ENCODE measurements at regions not wholly inside any gene's neighbourhood (a gene's known extent, or its start where the extent isn't known, plus 50 kb on each side); places are given as distances from the start of the nearest gene placed in this dataset.

DNA sequence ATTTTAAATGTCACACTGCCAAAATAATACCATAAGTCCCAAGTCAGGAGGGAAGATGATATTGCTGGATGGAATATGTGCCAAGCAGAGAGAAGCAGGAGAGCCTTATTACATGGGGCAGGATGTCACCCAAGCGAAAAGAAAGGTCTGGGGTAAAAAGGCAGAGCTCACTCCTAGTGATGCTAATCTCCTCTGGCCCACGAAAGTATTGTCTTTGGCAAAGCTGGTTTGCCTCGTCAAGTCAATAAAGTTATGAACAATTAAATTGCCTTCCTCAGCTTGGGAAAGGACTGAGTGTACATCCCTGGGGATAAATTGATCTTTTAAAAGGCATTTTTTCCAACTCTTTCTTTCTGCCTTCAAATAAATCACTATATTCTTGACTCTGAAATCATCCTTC, 220.6 kb downstream of the DMAC1 start:
- TF ChIP-seq EZH2 (IDR thresholded peaks at IDR 0.05; ENCODE audit: insufficient read depth, low read length): no peak
- TF ChIP-seq, protein P1, sequence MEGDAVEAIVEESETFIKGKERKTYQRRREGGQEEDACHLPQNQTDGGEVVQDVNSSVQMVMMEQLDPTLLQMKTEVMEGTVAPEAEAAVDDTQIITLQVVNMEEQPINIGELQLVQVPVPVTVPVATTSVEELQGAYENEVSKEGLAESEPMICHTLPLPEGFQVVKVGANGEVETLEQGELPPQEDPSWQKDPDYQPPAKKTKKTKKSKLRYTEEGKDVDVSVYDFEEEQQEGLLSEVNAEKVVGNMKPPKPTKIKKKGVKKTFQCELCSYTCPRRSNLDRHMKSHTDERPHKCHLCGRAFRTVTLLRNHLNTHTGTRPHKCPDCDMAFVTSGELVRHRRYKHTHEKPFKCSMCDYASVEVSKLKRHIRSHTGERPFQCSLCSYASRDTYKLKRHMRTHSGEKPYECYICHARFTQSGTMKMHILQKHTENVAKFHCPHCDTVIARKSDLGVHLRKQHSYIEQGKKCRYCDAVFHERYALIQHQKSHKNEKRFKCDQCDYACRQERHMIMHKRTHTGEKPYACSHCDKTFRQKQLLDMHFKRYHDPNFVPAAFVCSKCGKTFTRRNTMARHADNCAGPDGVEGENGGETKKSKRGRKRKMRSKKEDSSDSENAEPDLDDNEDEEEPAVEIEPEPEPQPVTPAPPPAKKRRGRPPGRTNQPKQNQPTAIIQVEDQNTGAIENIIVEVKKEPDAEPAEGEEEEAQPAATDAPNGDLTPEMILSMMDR (IDR thresholded peaks at IDR 0.05; ENCODE audit: insufficient read depth, low read depth, low read length): no peak
- Histone ChIP-seq H2AFZ (ENCODE audit: low read depth, low read length) (no peak overlapping the region), H3K4me3 (ENCODE audit: insufficient read depth, low read depth, low read length) (no peak overlapping the region), H3K4me1 (ENCODE audit: insufficient read depth, low read length) (no peaks in the 10 kb centered on the region), H3K9me3 (ENCODE audit: insufficient read depth, low read depth, low read length) (no peaks in the 10 kb centered on the region), H4K20me1 (ENCODE audit: insufficient read depth, low read length) (no peaks in the 10 kb centered on the region), H3K4me2 (ENCODE audit: low read length) (no peak overlapping the region), H3K9ac (ENCODE audit: low read length) (no peak overlapping the region), H3K79me2 (ENCODE audit: insufficient read depth, low read length) (no peaks in the 10 kb centered on the region), H3K27ac (ENCODE audit: low read depth, low read length) (no peak overlapping the region), H3K36me3 (ENCODE audit: insufficient read depth, low read length) (no peaks in the 10 kb centered on the region), H3K27me3 (ENCODE audit: insufficient read depth, low read length) (no peaks in the 10 kb centered on the region)
- Mint-ChIP-seq H3K4me3 (ENCODE audit: unreplicated experiment) (no peak overlapping the region), H3K27me3 (ENCODE audit: low read depth, unreplicated experiment) (no peaks in the 10 kb centered on the region), H3K9me3 (ENCODE audit: unreplicated experiment) (no peaks in the 10 kb centered on the region), H3K27ac (ENCODE audit: unreplicated experiment) (no peak overlapping the region), H3K36me3 (ENCODE audit: low read depth, unreplicated experiment) (no peaks in the 10 kb centered on the region), H3K4me1 (ENCODE audit: low read depth, unreplicated experiment) (no peaks in the 10 kb centered on the region)
- no peak for DNase-seq (ENCODE audit: low read depth)
- FAIRE-seq: no peak

GRCh38 chr9:7570107-7570720, 229.4 kb downstream of the DMAC1 start:
- Mint-ChIP-seq H3K4me1 (ENCODE audit: low read depth, unreplicated experiment) (no peaks in the 10 kb centered on the region), H3K36me3 (ENCODE audit: low read depth, unreplicated experiment) (no peaks in the 10 kb centered on the region), H3K9me3 (ENCODE audit: unreplicated experiment) (no peaks in the 10 kb centered on the region), H3K4me3 (ENCODE audit: unreplicated experiment) (no peak overlapping the region), H3K27ac (ENCODE audit: unreplicated experiment) (no peak overlapping the region), H3K27me3 (ENCODE audit: low read depth, unreplicated experiment) (peaks cover 4% of the 10 kb centered on the region)
- H3K36me3 ChIP-seq (ENCODE audit: insufficient read depth, low read length): no peaks in the 10 kb centered on the region
- H3K4me1 ChIP-seq (ENCODE audit: insufficient read depth, low read length): no peaks in the 10 kb centered on the region
- H3K9ac ChIP-seq (ENCODE audit: low read length): no peak overlapping the region
- no peaks in the 10 kb centered on the region for H3K9me3 ChIP-seq (ENCODE audit: insufficient read depth, low read depth, low read length)
- H3K79me2 ChIP-seq (ENCODE audit: insufficient read depth, low read length): no peaks in the 10 kb centered on the region
- H4K20me1 ChIP-seq (ENCODE audit: insufficient read depth, low read length): no peaks in the 10 kb centered on the region
- no peak for TF ChIP-seq EZH2 (IDR thresholded peaks at IDR 0.05; ENCODE audit: insufficient read depth, low read length)
- TF ChIP-seq, protein P1 (IDR thresholded peaks at IDR 0.05; ENCODE audit: insufficient read depth, low read depth, low read length): peak; percentile 88
- no peak overlapping the region for H3K4me2 ChIP-seq (ENCODE audit: low read length)
- H3K4me3 ChIP-seq (ENCODE audit: insufficient read depth, low read depth, low read length): no peak overlapping the region
- H2AFZ ChIP-seq (ENCODE audit: low read depth, low read length): no peak overlapping the region
- FAIRE-seq (peak; percentile 34), DNase-seq (ENCODE audit: low read depth) (peak; percentile 6)
- no peaks in the 10 kb centered on the region for H3K27me3 ChIP-seq (ENCODE audit: insufficient read depth, low read length)
- H3K27ac ChIP-seq (ENCODE audit: low read depth, low read length): no peak overlapping the region

- H3K9ac ChIP-seq (ENCODE audit: low read length): no peak overlapping the region
- no peaks in the 10 kb centered on the region for H3K9me3 ChIP-seq (ENCODE audit: insufficient read depth, low read depth, low read length)
- no peaks in the 10 kb centered on the region for H3K79me2 ChIP-seq (ENCODE audit: insufficient read depth, low read length)
- FAIRE-seq (no peak), DNase-seq (ENCODE audit: low read depth) (no peak)
- no peak overlapping the region for H3K27ac ChIP-seq (ENCODE audit: low read depth, low read length)
- Mint-ChIP-seq H3K27ac (ENCODE audit: unreplicated experiment) (no peak overlapping the region), H3K36me3 (ENCODE audit: low read depth, unreplicated experiment) (no peaks in the 10 kb centered on the region), H3K4me3 (ENCODE audit: unreplicated experiment) (no peak overlapping the region), H3K4me1 (ENCODE audit: low read depth, unreplicated experiment) (no peaks in the 10 kb centered on the region), H3K9me3 (ENCODE audit: unreplicated experiment) (no peaks in the 10 kb centered on the region), H3K27me3 (ENCODE audit: low read depth, unreplicated experiment) (peaks cover 4% of the 10 kb centered on the region)
- no peak overlapping the region for H3K4me3 ChIP-seq (ENCODE audit: insufficient read depth, low read depth, low read length)
- no peak overlapping the region for H2AFZ ChIP-seq (ENCODE audit: low read depth, low read length)
- TF ChIP-seq EZH2 (IDR thresholded peaks at IDR 0.05; ENCODE audit: insufficient read depth, low read length): no peak
- TF ChIP-seq, protein P1 (IDR thresholded peaks at IDR 0.05; ENCODE audit: insufficient read depth, low read depth, low read length): no peak
- no peak overlapping the region for H3K4me2 ChIP-seq (ENCODE audit: low read length)
- H3K27me3 ChIP-seq (ENCODE audit: insufficient read depth, low read length): no peaks in the 10 kb centered on the region
- H3K4me1 ChIP-seq (ENCODE audit: insufficient read depth, low read length): no peaks in the 10 kb centered on the region
- no peaks in the 10 kb centered on the region for H3K36me3 ChIP-seq (ENCODE audit: insufficient read depth, low read length)
- no peaks in the 10 kb centered on the region for H4K20me1 ChIP-seq (ENCODE audit: insufficient read depth, low read length)
Measured at GRCh38 chr9:7567687-7568086, 231.9 kb downstream of the DMAC1 start.

Measured in astrocyte (in vitro differentiated cells and primary cell).